ENCODE measurements at regions not wholly inside any gene's neighbourhood (a gene's known extent, or its start where the extent isn't known, plus 50 kb on each side); places are given as distances from the start of the nearest gene placed in this dataset.

- intact Hi-C loops (cut with micrococcal nuclease): no loop called here
- H2AFZ ChIP-seq (ENCODE audit: insufficient read depth, low read depth, low read length, poor library complexity, severe bottlenecking): no peak overlapping the region
- Mint-ChIP-seq H3K27me3 (ENCODE audit: low read depth in 3 of 3) (no peaks in the 10 kb centered on the region), H3K4me3 (no peak overlapping the region), H3K27ac (no peak overlapping the region), H3K9me3 (peaks cover 0 to 6% (median 1%) of the 10 kb centered on the region in 7 donors), H3K36me3 (no peaks in the 10 kb centered on the region), H3K4me1 (no peaks in the 10 kb centered on the region)
- H3K9me3 ChIP-seq (replicated peaks in 1 of 2; ENCODE audit: control insufficient read depth in 1 of 2, insufficient read depth in 1 of 2, low read length in 2 of 2): no peaks in the 10 kb centered on the region
- TF ChIP-seq CTCF (IDR thresholded peaks at IDR 0.05): no peak
- no peaks in the 10 kb centered on the region for H3K36me3 ChIP-seq (replicated peaks in 1 of 2; ENCODE audit: control insufficient read depth in 1 of 2, insufficient read depth in 2 of 2, low read length in 2 of 2)
- no peak overlapping the region for H3K4me2 ChIP-seq (replicated peaks; ENCODE audit: extremely low read depth, low read length, poor library complexity, severe bottlenecking)
- 83% methylated on average over 1 of the region's 1 CpG for WGBS (ENCODE audit: insufficient coverage)
- H4K20me1 ChIP-seq (ENCODE audit: insufficient read depth, low read length): no peaks in the 10 kb centered on the region
- H3K9ac ChIP-seq (ENCODE audit: insufficient read depth, low read length, poor library complexity, severe bottlenecking): no peak overlapping the region
- H3K79me2 ChIP-seq (ENCODE audit: insufficient read depth, low read length): no peaks in the 10 kb centered on the region
- no peak overlapping the region for H3K27ac ChIP-seq (ENCODE audit: low read depth in 1 of 2, low read length in 2 of 2)
- no peaks in the 10 kb centered on the region for H3K27me3 ChIP-seq (ENCODE audit: control insufficient read depth in 2 of 2, insufficient read depth in 2 of 2, low read length in 2 of 2)
- no peak overlapping the region for H3K4me3 ChIP-seq (replicated peaks in 1 of 3; ENCODE audit: low read depth in 2 of 3, low read length in 3 of 3)
- no peaks in the 10 kb centered on the region for H3K4me1 ChIP-seq (ENCODE audit: control insufficient read depth in 1 of 2, insufficient read depth in 2 of 2, low read length in 2 of 2)
- DNase-seq: no peak
These were observed 347.0 kb downstream of the CSNK1G3 start for GRCh38 chr5:123858938-123859337.

GRCh38 chr5:123856766-123857165, 344.8 kb downstream of the CSNK1G3 start:
- no peaks in the 10 kb centered on the region for H3K36me3 Mint-ChIP-seq
- no peak overlapping the region for H2AFZ ChIP-seq (ENCODE audit: insufficient read depth, low read depth, low read length, poor library complexity, severe bottlenecking)
- H3K27ac Mint-ChIP-seq: no peak overlapping the region
- no peak overlapping the region for H3K4me3 ChIP-seq (replicated peaks in 1 of 3; ENCODE audit: low read depth in 2 of 3, low read length in 3 of 3)
- no peak overlapping the region for H3K9ac ChIP-seq (ENCODE audit: insufficient read depth, low read length, poor library complexity, severe bottlenecking)
- no peaks in the 10 kb centered on the region for H3K36me3 ChIP-seq (replicated peaks in 1 of 2; ENCODE audit: control insufficient read depth in 1 of 2, insufficient read depth in 2 of 2, low read length in 2 of 2)
- H3K27ac ChIP-seq (ENCODE audit: low read depth in 1 of 2, low read length in 2 of 2): no peak overlapping the region
- no peaks in the 10 kb centered on the region for H4K20me1 ChIP-seq (ENCODE audit: insufficient read depth, low read length)
- DNase-seq: no peak
- no peaks in the 10 kb centered on the region for H3K27me3 Mint-ChIP-seq (ENCODE audit: low read depth in 3 of 3)
- H3K79me2 ChIP-seq (ENCODE audit: insufficient read depth, low read length): no peaks in the 10 kb centered on the region
- no peak for TF ChIP-seq CTCF (IDR thresholded peaks at IDR 0.05)
- H3K4me1 ChIP-seq (ENCODE audit: control insufficient read depth in 1 of 2, insufficient read depth in 2 of 2, low read length in 2 of 2): no peaks in the 10 kb centered on the region
- H3K27me3 ChIP-seq (ENCODE audit: control insufficient read depth in 2 of 2, insufficient read depth in 2 of 2, low read length in 2 of 2): no peaks in the 10 kb centered on the region
- no peaks in the 10 kb centered on the region for H3K4me1 Mint-ChIP-seq
- H3K4me3 Mint-ChIP-seq: no peak overlapping the region
- 80% methylated on average over 1 of the region's 1 CpG for WGBS (ENCODE audit: insufficient coverage)
- intact Hi-C loops (cut with micrococcal nuclease): no loop called here
- peaks cover 6 to 9% of the 10 kb centered on the region in 2 donors for H3K9me3 ChIP-seq (replicated peaks in 1 of 2; ENCODE audit: control insufficient read depth in 1 of 2, insufficient read depth in 1 of 2, low read length in 2 of 2)
- peaks cover 2 to 15% (median 8%) of the 10 kb centered on the region in 7 donors for H3K9me3 Mint-ChIP-seq
- H3K4me2 ChIP-seq (replicated peaks; ENCODE audit: extremely low read depth, low read length, poor library complexity, severe bottlenecking): no peak overlapping the region

Measured in CD14-positive monocyte (primary cell).